HG03039 (cell line): ENCODE measurements at regions not wholly inside any gene's neighbourhood (a gene's known extent, or its start where the extent isn't known, plus 50 kb on each side); places are given as distances from the start of the nearest gene placed in this dataset.
"Not testable (repeated sequence)": the region's sequence is repeated elsewhere in the genome, so short reads cannot be mapped to it uniquely, and the experiment has no call there.

ENCODE experiments used
- ATAC-seq: cut with Tn5 transposase; IDR thresholded peaks from one replicate; pipeline ENCODE4 v1.9.1; 2021; ENCODE audit warnings: mild to moderate bottlenecking, moderate library complexity; ENCODE audit not compliant: unreplicated experiment

- ATAC-seq: no peak
Measured at GRCh38 chr16:22675745-22676540, 138.0 kb upstream of the HS3ST2 start.

- ATAC-seq: no peak
Measured at GRCh38 chr16:22677024-22677830, 136.7 kb upstream of the HS3ST2 start.

- no peak for ATAC-seq
Measured at GRCh38 chr16:22678311-22678710, 135.7 kb upstream of the HS3ST2 start.

- ATAC-seq: no peak
Measured at GRCh38 chr16:22681554-22682291, 132.2 kb upstream of the HS3ST2 start.

- no peak for ATAC-seq
Measured at GRCh38 chr16:22683258-22683657, 130.7 kb upstream of the HS3ST2 start.

- no peak for ATAC-seq
Measured at GRCh38 chr16:22683730-22684573, 130.0 kb upstream of the HS3ST2 start.

GRCh38 chr16:22684574-22685458 is 129.1 kb upstream of the HS3ST2 start:
- no peak for ATAC-seq

GRCh38 chr16:22685459-22685830 is 128.5 kb upstream of the HS3ST2 start:
- ATAC-seq: no peak

GRCh38 chr16:22687031-22687530 is 126.9 kb upstream of the HS3ST2 start:
- ATAC-seq: no peak

- no peak for ATAC-seq
Measured at GRCh38 chr16:22688463-22688862, 125.5 kb upstream of the HS3ST2 start.

GRCh38 chr16:22688930-22689329 is 125.0 kb upstream of the HS3ST2 start:
- ATAC-seq: no peak

GRCh38 chr16:22691335-22691734 is 122.6 kb upstream of the HS3ST2 start:
- ATAC-seq: no peak

- ATAC-seq: no peak
Measured at GRCh38 chr16:22692034-22692433, 121.9 kb upstream of the HS3ST2 start.

GRCh38 chr16:22692916-22693637 is 120.9 kb upstream of the HS3ST2 start:
- ATAC-seq: no peak

GRCh38 chr16:22693638-22694340 is 120.2 kb upstream of the HS3ST2 start:
- ATAC-seq: no peak

- ATAC-seq: no peak
Measured at GRCh38 chr16:22694887-22695382, 119.0 kb upstream of the HS3ST2 start.

GRCh38 chr16:22695773-22696172 is 118.2 kb upstream of the HS3ST2 start:
- ATAC-seq: not testable (repeated sequence)

- no peak for ATAC-seq
Measured at GRCh38 chr16:22699356-22699755, 114.6 kb upstream of the HS3ST2 start.
